Thyroid gland (tissue), 4 donors: ENCODE measurements at regions not wholly inside any gene's neighbourhood (a gene's known extent, or its start where the extent isn't known, plus 50 kb on each side); places are given as distances from the start of the nearest gene placed in this dataset.

Source experiments
- CTCF ChIP-seq, 6 experiments: fragments of 200-600 bp in 3 of 6; fragments of 450-650 bp in 3 of 6; sonication (generic) in 3 of 6; IDR thresholded peaks; one replicate each; pipeline ENCODE4 v1.5.1; 2016 to 2019; ENCODE audit warnings: antibody characterized with exemption in 6 of 6, mild to moderate bottlenecking in 2 of 6, inconsistent platforms in 1 of 6, moderate library complexity in 1 of 6
- POLR2A ChIP-seq, 2 donors: fragments of 450-650 bp; IDR thresholded peaks; one replicate each; pipeline ENCODE4 v1.6.1; 2017; ENCODE audit warnings: antibody characterized with exemption in 2 of 2, mild to moderate bottlenecking in 2 of 2, moderate library complexity in 1 of 2

- no peak for TF ChIP-seq POLR2A (IDR thresholded peaks at IDR 0.05)
- TF ChIP-seq CTCF (IDR thresholded peaks at IDR 0.05) = no peak
Observed at GRCh38 chr6:15966000-15966520, 162.8 kb upstream of the MYLIP start.
